SHP77 treated with DMSO at 0.1 percent for 48 hours (cell line): ENCODE measurements at regions not wholly inside any gene's neighbourhood (a gene's known extent, or its start where the extent isn't known, plus 50 kb on each side); places are given as distances from the start of the nearest gene placed in this dataset.
"Not testable (repeated sequence)": the region's sequence is repeated elsewhere in the genome, so short reads cannot be mapped to it uniquely, and the experiment has no call there.

Experiments
- DNase-seq: peaks from one replicate; lab custom pipeline; 2025; lab: John Stamatoyannopoulos, UW

- DNase-seq, result no peak
Measured at GRCh38 chr22:44628835-44629234, 73.2 kb upstream of the PRR5 start.

DNA sequence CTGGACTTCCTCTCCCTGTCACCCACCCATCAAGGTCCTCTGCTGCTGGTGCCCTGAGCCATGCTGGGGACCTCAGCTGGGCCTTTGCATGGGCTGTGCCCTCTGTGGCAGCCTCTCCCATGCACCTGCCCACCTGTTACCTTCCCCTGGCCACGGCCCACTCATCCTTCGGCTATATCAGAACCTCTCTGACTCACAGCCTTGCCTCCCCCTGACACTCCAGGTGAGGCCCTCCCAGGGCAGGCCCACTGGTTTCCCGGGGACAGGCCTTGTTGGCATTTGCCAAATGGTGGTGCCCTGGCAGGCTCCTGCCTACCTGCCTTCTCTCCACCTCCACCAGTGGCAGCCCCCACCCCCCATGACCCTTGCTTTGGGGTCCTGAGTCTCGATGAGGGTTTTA lies 73.7 kb upstream of the PRR5 start:
- DNase-seq, result no peak

DNA sequence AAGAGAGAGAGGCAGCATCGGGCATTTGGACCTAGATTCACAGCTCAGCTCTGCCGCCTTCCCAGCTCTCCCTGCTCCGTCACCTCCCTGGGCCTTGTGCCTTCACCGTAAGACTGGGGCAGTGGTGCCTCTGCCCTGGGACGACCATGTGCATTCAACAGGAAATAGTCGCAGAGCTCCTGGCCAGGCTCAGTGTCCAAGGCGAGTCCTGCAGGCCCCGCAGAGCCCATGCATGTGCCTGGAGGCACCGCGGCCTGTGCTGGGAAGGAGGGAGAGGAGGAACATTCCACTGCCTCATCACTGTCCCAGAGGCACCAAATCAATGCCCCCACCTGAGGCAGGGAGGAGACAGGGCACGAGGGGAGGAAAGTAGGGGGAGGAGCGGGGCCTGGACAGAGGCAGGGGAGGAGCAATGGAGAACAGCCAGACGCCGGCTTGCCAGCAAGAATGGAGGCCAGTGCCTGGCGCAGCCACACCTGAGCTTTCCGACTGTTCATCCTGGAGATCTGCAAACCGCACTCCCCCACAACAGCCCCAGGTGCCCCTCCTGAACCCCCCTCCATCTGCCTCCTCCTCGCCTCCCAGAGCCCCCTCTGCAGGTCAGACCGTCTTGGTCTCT lies 74.4 kb upstream of the PRR5 start:
- DNase-seq, result no peak

GRCh38 chr22:44625981-44626687 lies 75.9 kb upstream of the PRR5 start:
- DNase-seq, result peak; percentile 56

DNA sequence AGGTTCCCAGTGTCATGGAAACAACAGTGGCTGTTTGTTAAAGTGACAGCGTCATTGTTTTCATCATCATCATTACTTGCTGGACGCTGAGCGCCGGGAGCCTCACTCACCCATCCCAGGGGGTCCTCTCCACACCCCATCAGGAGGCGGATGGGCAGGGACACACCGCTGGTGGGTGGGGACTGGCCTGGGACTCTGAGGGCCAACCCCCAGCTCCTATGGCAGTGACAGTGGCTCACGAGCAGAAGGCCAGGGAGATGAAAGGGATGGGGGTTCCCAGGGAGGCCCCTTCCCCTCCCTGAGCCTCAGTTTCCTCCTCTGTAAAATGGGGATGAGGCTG lies 76.6 kb upstream of the PRR5 start:
- no peak for DNase-seq

- no peak for DNase-seq
Measured at GRCh38 chr22:44624689-44625420, 77.1 kb upstream of the PRR5 start.

DNA sequence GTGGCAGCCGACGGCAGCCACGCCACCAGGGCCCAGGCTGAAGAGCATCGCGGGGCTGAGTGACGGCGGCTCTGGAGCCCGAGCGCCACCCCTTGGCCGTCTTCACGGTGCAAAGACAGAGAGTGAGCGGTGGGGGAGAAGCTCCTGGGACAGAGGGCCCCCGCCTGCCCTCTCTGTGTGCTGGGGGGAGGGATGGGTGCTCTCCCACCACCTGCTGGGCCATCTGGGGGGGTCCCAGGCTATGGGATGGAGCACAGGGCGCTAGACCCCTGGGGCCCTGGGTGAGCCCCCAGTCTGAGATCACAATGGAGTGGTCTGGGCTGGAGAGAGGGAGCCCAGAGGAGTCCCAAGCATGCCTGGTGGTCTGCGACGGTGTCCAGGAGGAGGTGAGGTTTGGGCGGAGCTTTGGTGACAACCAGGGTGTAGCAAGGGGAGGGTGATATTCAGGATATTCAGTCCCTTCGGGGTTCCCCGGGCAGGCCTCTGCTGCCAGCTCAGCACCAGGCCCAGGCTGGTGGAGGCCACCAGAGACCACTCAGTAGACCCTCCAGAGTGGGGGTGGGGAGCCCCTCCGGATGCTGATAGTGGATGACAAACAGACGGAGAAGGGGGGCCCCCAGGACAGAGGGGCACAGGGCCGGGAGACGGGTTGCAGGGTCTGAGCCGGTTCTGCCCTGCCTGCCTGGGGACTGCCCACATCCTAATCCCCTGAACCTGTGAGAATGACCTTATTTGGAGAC lies 78.1 kb upstream of the PRR5 start:
- DNase-seq, result peak; percentile 16

DNA sequence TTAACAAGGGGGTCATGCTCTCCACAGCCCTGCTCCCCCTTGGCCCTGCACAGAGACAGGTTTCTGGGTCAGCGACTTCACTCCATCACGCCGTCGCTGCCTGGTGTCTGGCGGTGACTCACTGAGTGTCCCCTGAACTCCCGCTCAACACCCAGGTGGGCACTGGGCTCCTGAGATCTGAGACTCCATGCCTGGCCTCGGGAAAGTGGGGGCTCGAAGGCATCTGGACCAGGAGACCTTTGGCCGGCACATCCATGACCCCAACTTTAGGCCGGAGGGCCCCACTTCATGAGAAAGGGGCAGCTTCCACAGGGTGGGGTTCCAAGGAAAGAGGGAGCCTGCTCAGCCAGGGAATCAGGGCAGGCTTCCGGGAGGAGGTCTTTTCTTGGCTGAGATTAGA lies 79.3 kb upstream of the PRR5 start:
- DNase-seq, result no peak

- peak; percentile 36 for DNase-seq
Measured at GRCh38 chr22:44622147-44622427, 79.9 kb upstream of the PRR5 start.

DNA sequence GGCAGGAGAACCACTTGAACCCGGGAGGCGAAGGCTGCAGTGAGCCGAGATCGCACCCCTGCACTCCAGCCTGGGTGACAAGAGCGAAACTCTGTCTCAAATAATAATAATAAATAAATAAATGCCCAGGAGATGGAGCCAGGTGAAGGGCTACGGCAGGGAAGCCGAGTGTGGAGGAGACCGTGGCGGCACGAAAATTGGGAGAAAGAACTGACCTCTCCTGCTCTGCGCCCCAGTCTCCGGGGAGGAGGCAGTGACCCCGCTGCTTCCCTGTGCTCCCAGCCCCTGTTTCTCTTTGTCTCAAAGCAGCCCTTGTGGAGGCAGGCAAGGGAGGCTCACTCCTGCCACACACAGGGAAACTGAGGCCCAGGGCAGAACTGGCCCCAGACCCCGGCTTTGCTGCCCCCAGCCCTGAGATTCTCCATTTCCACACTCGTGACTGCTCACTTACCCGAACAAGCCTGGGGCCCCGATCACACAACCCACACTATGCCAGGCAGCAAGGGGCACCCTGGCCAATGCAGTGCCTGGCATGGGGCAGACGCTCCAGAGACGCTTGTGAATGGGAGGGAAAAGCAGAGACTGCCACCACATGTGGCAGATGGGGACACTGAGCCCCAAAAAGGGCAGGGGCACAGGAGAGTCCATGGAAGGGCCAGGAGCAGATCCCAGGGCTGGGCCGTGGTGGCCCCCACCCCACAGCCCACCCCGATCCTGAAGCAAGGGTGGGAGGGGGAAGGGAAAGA lies 80.4 kb upstream of the PRR5 start:
- DNase-seq, result no peak

- no peak for DNase-seq
Measured at GRCh38 chr22:44620841-44621257, 81.2 kb upstream of the PRR5 start.

- peak; percentile 74 for DNase-seq
Measured at GRCh38 chr22:44620129-44620840, 81.7 kb upstream of the PRR5 start.

- DNase-seq, result not testable (repeated sequence)
Measured at GRCh38 chr22:44619560-44620128, 82.4 kb upstream of the PRR5 start.

GRCh38 chr22:44618910-44619309 lies 83.1 kb upstream of the PRR5 start:
- not testable (repeated sequence) for DNase-seq

DNA sequence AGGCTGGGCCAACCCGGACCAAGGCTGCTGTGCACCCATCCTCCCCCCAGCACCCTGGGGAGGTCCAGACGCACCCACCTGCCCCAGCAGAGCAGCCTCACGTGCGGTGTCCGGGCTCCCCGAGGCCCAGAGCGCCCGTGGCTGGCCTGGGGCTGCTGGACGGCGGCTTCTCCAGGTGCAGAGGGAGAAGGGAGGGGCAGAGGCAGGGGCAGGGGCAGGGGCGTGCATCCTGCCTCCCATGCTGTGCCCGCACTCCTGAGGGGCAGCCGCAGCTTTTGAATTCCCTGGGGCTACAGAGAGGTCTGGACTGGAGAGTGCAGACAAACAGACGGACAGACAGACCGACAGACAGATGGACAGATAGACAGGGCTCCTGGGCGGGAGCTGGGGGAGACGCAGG lies 83.6 kb upstream of the PRR5 start:
- no peak for DNase-seq

DNA sequence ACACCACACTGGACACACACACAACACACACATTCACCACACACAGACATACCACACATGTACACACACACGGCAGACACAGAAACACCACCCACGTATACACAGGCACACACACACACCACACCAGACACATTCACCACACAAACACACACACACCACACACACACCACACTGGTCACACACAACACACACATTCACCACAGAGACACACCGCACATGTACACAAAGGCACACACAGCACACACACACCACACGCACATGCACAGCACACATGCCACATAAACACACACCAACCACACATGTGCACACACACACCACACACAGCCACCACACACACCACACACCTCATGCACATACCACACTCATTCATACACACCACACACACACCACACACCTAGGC lies 84.2 kb upstream of the PRR5 start:
- DNase-seq, result no peak

DNA sequence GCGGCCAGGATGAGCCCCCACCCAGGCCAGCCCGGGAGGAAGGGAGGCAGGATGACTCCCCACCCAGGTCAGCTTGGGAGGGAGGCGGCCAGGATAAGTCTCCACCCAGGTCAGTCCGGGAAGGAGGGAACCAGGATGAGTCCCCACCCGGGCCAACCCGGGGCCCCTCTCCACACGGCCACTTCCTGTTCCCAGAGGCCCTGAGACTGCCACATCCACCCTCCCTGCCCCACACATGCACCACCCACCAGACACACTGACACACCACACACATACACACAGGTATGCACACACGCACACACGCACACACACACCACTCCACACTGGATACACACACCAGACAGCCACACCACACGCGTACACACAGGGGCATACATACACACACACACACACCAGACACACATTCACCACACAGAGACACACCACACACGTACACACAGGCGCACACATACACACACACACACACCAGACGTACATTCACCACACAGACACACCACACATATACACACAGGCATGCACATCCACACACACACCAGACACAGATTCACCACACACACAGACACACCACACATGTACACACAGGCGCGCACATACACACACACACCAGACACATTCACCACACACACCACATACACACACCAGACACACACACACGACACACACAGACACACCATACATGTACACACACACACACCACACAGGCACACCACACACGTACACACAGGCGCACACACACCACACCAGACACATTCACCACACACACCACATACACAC lies 84.9 kb upstream of the PRR5 start:
- no peak for DNase-seq

- no peak for DNase-seq
Measured at GRCh38 chr22:44616461-44616860, 85.5 kb upstream of the PRR5 start.

DNA sequence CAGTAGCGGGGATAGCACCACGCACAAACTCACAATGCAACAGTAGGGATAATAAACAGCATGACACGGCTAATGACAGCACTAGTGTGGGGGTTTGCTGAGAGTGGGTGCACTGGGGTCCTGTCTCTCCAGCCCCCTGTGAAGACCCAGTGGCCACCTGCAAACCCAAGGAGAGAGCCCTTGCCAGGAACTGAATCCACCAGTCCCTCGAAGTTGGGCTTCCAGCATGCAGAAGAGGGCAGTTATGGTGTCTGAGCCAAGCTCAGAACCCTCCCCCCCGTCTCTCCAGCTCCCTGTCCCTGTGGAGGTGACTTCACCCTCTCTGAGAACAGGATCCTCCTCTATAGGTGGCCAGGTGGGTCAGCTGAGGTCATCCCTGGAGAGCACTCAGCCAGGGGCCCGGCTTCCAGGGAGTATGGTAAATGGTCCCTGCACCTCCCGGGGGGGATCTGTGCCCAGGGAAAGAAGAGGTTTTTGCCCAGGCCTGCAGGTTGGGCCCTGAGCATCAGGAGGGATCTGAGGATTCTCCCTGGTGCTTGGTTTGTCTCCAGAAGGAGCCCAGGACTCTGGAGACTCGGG lies 86.3 kb upstream of the PRR5 start:
- DNase-seq, result no peak

GRCh38 chr22:44615146-44615545 lies 86.9 kb upstream of the PRR5 start:
- no peak for DNase-seq
